Stimulated activated CD4-positive, alpha-beta T cell treated with anti-CD3 and anti-CD28 coated beads, Interleukin-4, amount 100 ng/mL, for 24 hours (primary cell): ENCODE measurements at regions not wholly inside any gene's neighbourhood (a gene's known extent, or its start where the extent isn't known, plus 50 kb on each side); places are given as distances from the start of the nearest gene placed in this dataset.
"Not testable (repeated sequence)": the region's sequence is repeated elsewhere in the genome, so short reads cannot be mapped to it uniquely, and the experiment has no call there.

ENCODE experiments used
- DNase-seq: peaks from one replicate; pipeline ENCODE4 v3.0.0-alpha.2; 2020

- no peak for DNase-seq
Measured at GRCh38 chr2:118443596-118443995, 355.3 kb downstream of the INSIG2 start.

GRCh38 chr2:118442996-118443553 is 354.8 kb downstream of the INSIG2 start:
- no peak for DNase-seq

- DNase-seq, result no peak
Measured at GRCh38 chr2:118442046-118442445, 353.8 kb downstream of the INSIG2 start.

GRCh38 chr2:118440404-118441098 is 352.3 kb downstream of the INSIG2 start:
- no peak for DNase-seq

- DNase-seq, result no peak
Measured at GRCh38 chr2:118437501-118437900, 349.2 kb downstream of the INSIG2 start.

- no peak for DNase-seq
Measured at GRCh38 chr2:118431997-118432396, 343.7 kb downstream of the INSIG2 start.

GRCh38 chr2:118431586-118431985 is 343.3 kb downstream of the INSIG2 start:
- DNase-seq, result no peak

- DNase-seq, result no peak
Measured at GRCh38 chr2:118431165-118431517, 342.9 kb downstream of the INSIG2 start.

- no peak for DNase-seq
Measured at GRCh38 chr2:118430510-118431164, 342.4 kb downstream of the INSIG2 start.

- no peak for DNase-seq
Measured at GRCh38 chr2:118425191-118425590, 336.9 kb downstream of the INSIG2 start.

GRCh38 chr2:118423776-118424175 is 335.5 kb downstream of the INSIG2 start:
- DNase-seq, result no peak

- DNase-seq, result no peak
Measured at GRCh38 chr2:118421648-118422047, 333.4 kb downstream of the INSIG2 start.

GRCh38 chr2:118417406-118418120 is 329.3 kb downstream of the INSIG2 start:
- DNase-seq, result no peak

GRCh38 chr2:118415186-118415585 is 326.9 kb downstream of the INSIG2 start:
- DNase-seq, result not testable (repeated sequence)

GRCh38 chr2:118403658-118404451 is 315.6 kb downstream of the INSIG2 start:
- no peak for DNase-seq

- no peak for DNase-seq
Measured at GRCh38 chr2:118388771-118389170, 300.5 kb downstream of the INSIG2 start.

- DNase-seq, result no peak
Measured at GRCh38 chr2:118387509-118387908, 299.2 kb downstream of the INSIG2 start.

GRCh38 chr2:118386641-118387302 is 298.5 kb downstream of the INSIG2 start:
- DNase-seq, result no peak

- DNase-seq, result no peak
Measured at GRCh38 chr2:118380915-118381653, 292.8 kb downstream of the INSIG2 start.

GRCh38 chr2:118375907-118376485 is 287.7 kb downstream of the INSIG2 start:
- no peak for DNase-seq
